HEK293T (cell line): ENCODE measurements at regions not wholly inside any gene's neighbourhood (a gene's known extent, or its start where the extent isn't known, plus 50 kb on each side); places are given as distances from the start of the nearest gene placed in this dataset.

ENCODE experiments used
- CTCF ChIA-PET: fragments of 350-600 bp; formaldehyde crosslinking; extraction: SDS; loops from one replicate; lab custom pipeline; 2021; ENCODE audit warnings: antibody characterized with exemption, inconsistent platforms; lab: Yijun Ruan, JAX
- POLR2A ChIA-PET: fragments of 350-600 bp; formaldehyde crosslinking; extraction: SDS; loops from one replicate; lab custom pipeline; 2020; ENCODE audit warnings: antibody characterized with exemption, inconsistent platforms; lab: Yijun Ruan, JAX
- DNase-seq: peaks from one replicate; pipeline ENCODE4 v3.0.0; 2012; ENCODE audit warnings: mixed read lengths; ENCODE audit errors: extremely low spot score
- ARNT ChIP-seq: fragments of 450-650 bp; IDR thresholded peaks from 2 replicates; pipeline ENCODE4 v1.6.1; 2017; ENCODE audit warnings: mild to moderate bottlenecking
- BHLHE40 ChIP-seq: fragments of 450-650 bp; IDR thresholded peaks from 2 replicates; pipeline ENCODE4 v1.6.1; 2016; ENCODE audit warnings: mild to moderate bottlenecking, moderate library complexity, borderline replicate concordance
- CTBP1 ChIP-seq: fragments of 450-650 bp; IDR thresholded peaks from 2 replicates; pipeline ENCODE4 v1.6.1; 2016; ENCODE audit warnings: borderline replicate concordance
- ELF4 ChIP-seq: fragments of 450-650 bp; IDR thresholded peaks from 2 replicates; pipeline ENCODE4 v1.6.1; 2017; ENCODE audit warnings: antibody characterized with exemption
- FOXA1 ChIP-seq: fragments of 450-650 bp; IDR thresholded peaks from 2 replicates; pipeline ENCODE4 v1.6.1; 2016; ENCODE audit warnings: mild to moderate bottlenecking
- FOXK2 ChIP-seq: fragments of 450-650 bp; IDR thresholded peaks from 2 replicates; pipeline ENCODE4 v1.6.1; 2016; ENCODE audit warnings: mild to moderate bottlenecking
- FOXM1 ChIP-seq: fragments of 450-650 bp; IDR thresholded peaks from 2 replicates; pipeline ENCODE4 v1.6.1; 2017; ENCODE audit warnings: mild to moderate bottlenecking, borderline replicate concordance
- HDGF ChIP-seq: fragments of 450-650 bp; IDR thresholded peaks from 2 replicates; pipeline ENCODE4 v1.6.1; 2017; ENCODE audit warnings: antibody characterized with exemption, borderline replicate concordance
- L3MBTL2 ChIP-seq: fragments of 450-650 bp; conservative IDR thresholded peaks from 2 replicates; pipeline ENCODE4 v1.6.1; 2016; ENCODE audit warnings: mild to moderate bottlenecking
- LEF1 ChIP-seq: fragments of 450-650 bp; IDR thresholded peaks from 2 replicates; pipeline ENCODE4 v1.6.1; 2017; ENCODE audit warnings: mild to moderate bottlenecking, borderline replicate concordance
- NFRKB ChIP-seq: fragments of 450-650 bp; IDR thresholded peaks from 2 replicates; pipeline ENCODE4 v1.6.1; 2016; ENCODE audit warnings: mild to moderate bottlenecking, moderate library complexity
- SP1 ChIP-seq: fragments of 450-650 bp; IDR thresholded peaks from 2 replicates; pipeline ENCODE4 v1.6.1; 2017
- SUZ12 ChIP-seq: fragments of 450-650 bp; IDR thresholded peaks from 2 replicates; pipeline ENCODE4 v1.6.1; 2016; ENCODE audit warnings: mild to moderate bottlenecking
- TARDBP ChIP-seq: fragments of 450-650 bp; IDR thresholded peaks from 2 replicates; pipeline ENCODE4 v1.6.1; 2016
- ZNF384 ChIP-seq: fragments of 450-650 bp; IDR thresholded peaks from 2 replicates; pipeline ENCODE4 v1.6.1; 2016
- TF ChIP-seq, protein P1 (sequence below): fragments of 450-650 bp; IDR thresholded peaks from 2 replicates; pipeline ENCODE4 v1.6.1; 2016

DNA sequence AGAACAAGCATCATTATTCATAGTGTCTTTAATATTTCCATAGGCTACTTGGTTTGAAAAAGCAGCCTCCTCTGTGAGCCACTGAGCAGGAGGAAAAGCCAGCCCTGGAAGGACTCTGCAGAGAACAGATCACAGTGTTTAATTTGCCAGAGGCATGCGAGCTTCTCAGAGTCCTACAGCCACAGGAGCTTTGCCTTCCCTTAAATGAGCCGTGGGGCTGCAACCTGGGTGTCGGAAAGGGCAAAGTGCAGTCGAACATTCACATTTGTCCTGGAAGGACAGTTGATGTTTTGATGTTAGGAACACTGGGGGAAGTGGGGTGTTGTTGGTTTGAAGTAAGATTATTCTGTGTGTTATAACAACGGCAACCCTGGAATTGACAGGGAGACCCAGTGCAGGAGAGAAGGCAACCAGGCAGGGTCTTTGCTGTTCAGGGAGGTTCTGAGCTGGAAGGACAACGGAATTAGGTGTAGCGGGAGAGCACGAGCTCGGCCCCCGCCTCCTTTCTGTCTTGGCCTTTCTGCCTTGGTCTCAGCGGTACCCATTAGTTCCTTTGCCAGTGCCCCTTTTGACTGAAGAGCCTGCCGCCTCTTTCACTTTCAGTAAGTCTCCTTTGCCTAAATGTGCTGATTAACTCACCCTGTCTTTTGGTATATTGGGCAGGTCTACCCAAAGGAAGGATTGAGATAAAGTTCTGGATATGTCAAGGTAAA is 192.3 kb upstream of the PITRM1 start:
- TF ChIP-seq SUZ12 (no peak), ZNF384 (no peak), CTBP1 (no peak)
- no peak for DNase-seq
- POLR2A ChIA-PET, result no interaction called here
- CTCF ChIA-PET, result no interaction called here

DNA sequence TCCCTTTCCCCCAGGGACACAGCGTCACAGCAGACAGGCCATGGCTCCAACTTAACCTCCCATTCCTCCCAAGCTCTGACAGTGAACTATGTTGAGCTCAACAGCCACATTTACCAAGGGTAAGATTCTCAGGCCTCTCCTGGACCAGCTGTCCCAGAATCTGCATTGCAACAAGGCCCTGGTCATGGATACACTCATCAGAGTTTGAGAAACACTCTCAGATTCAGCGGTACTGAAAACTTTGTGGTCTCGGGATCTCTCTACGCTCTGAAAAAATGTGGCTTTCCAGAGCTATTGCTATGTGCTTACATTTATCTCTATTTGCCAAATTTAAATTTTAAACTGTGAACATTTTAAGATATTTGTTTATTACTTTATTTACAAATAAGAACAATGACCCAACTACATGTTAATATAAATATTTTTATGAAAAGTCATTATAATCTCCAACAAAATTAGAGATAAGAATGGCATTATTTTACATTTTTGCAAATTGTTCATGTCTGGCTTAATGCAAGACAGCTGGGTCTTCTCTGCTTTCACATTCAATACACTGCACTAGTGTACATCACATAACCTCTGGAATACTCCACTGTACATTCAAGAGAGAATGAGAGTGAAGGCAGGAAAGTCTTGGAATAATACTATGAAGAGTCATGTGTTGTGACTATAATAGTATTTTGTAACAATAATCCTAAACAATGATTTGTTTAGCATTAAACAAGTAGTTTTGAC is 190.9 kb upstream of the PITRM1 start:
- ChIA-PET POLR2A (interaction anchor here (0.6 kb wide), 1 partner anchor 474 kb away, joined by 3 read pairs; no protein-coding TSS in a partner anchor), CTCF (no interaction called here)
- TF ChIP-seq BHLHE40 (no peak), L3MBTL2 (no peak), SP1 (no peak), ZNF384 (no peak), ARNT (no peak), FOXA1 (no peak), FOXM1 (no peak), FOXK2 (no peak), ELF4 (no peak), CTBP1 (no peak), TARDBP (no peak)
- TF ChIP-seq, protein P1, sequence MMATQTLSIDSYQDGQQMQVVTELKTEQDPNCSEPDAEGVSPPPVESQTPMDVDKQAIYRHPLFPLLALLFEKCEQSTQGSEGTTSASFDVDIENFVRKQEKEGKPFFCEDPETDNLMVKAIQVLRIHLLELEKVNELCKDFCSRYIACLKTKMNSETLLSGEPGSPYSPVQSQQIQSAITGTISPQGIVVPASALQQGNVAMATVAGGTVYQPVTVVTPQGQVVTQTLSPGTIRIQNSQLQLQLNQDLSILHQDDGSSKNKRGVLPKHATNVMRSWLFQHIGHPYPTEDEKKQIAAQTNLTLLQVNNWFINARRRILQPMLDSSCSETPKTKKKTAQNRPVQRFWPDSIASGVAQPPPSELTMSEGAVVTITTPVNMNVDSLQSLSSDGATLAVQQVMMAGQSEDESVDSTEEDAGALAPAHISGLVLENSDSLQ, result no peak
- no peak for DNase-seq

DNA sequence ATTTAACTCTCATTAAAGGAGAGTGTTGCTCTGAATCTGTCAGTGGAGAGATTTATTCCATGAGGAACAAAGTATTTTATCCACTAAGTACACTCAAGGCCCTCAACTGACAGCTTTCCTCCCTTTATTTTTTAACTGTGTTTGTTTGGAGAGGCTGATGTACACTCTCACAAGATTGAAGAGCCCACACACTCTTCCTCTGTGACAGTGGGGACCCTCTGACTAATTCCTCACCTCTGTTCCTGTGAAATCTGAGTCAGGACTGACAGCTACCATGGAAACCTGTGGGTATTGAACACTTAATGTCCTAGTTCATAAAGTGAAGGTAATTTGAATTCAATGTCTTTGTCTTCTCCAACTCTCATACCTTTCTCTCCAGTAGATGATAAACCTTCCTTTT is 189.8 kb upstream of the PITRM1 start:
- CTCF ChIA-PET, result no interaction called here
- no peak for DNase-seq
- TF ChIP-seq TARDBP (no peak), HDGF (no peak), ZNF384 (no peak), BHLHE40 (no peak), SP1 (no peak), LEF1 (no peak), FOXM1 (no peak), FOXA1 (no peak), CTBP1 (no peak), SUZ12 (no peak), L3MBTL2 (no peak), FOXK2 (no peak), ARNT (no peak), ELF4 (no peak), NFRKB (no peak)
- TF ChIP-seq, protein P1, result no peak
- POLR2A ChIA-PET, result no interaction called here

DNA sequence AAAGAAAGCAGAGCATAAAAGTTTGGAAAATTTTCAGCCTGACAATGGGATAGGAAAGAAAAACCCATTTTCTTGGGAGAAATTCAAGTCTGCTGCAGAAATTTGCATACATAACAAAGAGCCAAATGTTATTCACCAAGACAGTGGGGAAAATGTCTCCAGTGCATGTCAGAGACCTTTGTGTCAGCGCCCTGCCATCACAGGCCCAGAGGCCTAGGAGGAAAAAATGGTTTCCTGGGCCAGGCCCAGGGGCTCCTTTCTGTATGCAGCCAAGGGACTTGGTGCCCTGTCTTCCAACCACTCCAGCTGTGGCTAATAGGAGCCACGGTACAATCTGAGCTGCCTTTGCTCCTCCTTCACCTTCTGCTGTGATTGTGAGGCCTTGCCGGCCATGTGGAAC is 189.1 kb upstream of the PITRM1 start:
- CTCF ChIA-PET, result no interaction called here
- TF ChIP-seq ELF4 (no peak), HDGF (no peak), SP1 (no peak), FOXM1 (no peak), ZNF384 (no peak), CTBP1 (no peak), FOXA1 (no peak), BHLHE40 (no peak), LEF1 (no peak), L3MBTL2 (no peak), TARDBP (no peak), FOXK2 (no peak), ARNT (no peak), NFRKB (no peak), SUZ12 (no peak)
- TF ChIP-seq, protein P1, result no peak
- DNase-seq, result no peak
- POLR2A ChIA-PET, result no interaction called here

DNA sequence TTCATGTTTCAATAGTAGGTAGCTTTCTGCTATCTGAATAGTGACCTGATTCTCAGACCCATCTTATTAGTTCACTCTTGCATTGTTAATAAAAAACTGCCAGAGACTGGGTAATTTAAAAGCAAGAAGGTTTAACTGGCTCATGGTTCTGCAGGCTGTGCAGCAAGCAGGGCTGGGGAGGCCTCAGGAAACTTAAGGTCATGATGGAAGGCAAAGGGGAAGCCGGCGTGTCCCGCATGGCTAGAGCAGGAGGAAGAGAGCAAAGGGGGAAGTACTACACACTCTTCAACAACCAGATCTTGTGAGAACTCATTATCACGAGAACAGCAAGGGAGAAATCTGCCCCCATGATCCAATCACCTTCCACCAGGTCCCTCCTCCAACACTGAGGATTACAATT is 185.2 kb upstream of the PITRM1 start:
- CTCF ChIA-PET, result no interaction called here
- DNase-seq, result no peak
- POLR2A ChIA-PET, result no interaction called here
- no peak for TF ChIP-seq NFRKB
- TF ChIP-seq HDGF, result no peak
- TF ChIP-seq ELF4, result no peak
- TF ChIP-seq TARDBP, result no peak
- TF ChIP-seq CTBP1, result no peak
- no peak for TF ChIP-seq ZNF384
- no peak for TF ChIP-seq BHLHE40
- TF ChIP-seq SUZ12, result no peak
- TF ChIP-seq SP1, result no peak
- TF ChIP-seq, protein P1, result no peak
- TF ChIP-seq FOXM1, result no peak
- no peak for TF ChIP-seq LEF1
- TF ChIP-seq L3MBTL2, result no peak
- TF ChIP-seq FOXA1, result no peak
- no peak for TF ChIP-seq FOXK2
- no peak for TF ChIP-seq ARNT
